ENCODE measurements at regions not wholly inside any gene's neighbourhood (a gene's known extent, or its start where the extent isn't known, plus 50 kb on each side); places are given as distances from the start of the nearest gene placed in this dataset.

DNA sequence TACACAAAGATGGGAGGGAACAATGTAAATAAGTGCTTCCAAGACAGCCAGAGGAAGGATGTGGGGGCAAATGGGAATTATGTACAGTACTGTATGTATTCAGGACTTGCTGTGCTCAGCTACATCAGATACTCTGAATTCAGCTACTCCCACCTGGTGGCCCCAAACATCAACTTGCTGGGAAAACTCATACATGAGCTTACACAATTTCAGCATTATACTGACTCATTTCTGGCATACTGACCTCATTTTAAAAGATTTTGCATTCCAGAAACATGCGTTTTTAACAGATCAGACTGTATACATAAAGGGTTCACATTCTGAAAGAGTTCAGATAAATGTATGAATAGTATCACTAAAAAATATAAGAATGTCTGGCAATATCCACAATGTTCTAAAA is 59.7 kb downstream of the GPX5 start:
- peaks cover 8% of the 10 kb centered on the region for H3K36me3 Mint-ChIP-seq (ENCODE audit: low read depth)
- H3K27me3 Mint-ChIP-seq = peaks cover 52% of the 10 kb centered on the region
- no peak overlapping the region for H3K4me3 Mint-ChIP-seq
- H3K9me3 Mint-ChIP-seq = peaks cover 13% of the 10 kb centered on the region
- DNase-seq (no peak), ATAC-seq (no peak)
- peaks cover 34% of the 10 kb centered on the region for H3K4me1 Mint-ChIP-seq
- H3K27ac Mint-ChIP-seq = no peak overlapping the region

- peaks cover 8% of the 10 kb centered on the region for H3K36me3 Mint-ChIP-seq (ENCODE audit: low read depth)
- peaks cover 62% of the 10 kb centered on the region for H3K27me3 Mint-ChIP-seq
- ATAC-seq (no peak), DNase-seq (no peak)
- H3K4me1 Mint-ChIP-seq = peaks cover 34% of the 10 kb centered on the region
- H3K4me3 Mint-ChIP-seq = peak overlapping the region; percentile 86
- H3K27ac Mint-ChIP-seq = peak overlapping the region; percentile 33
- H3K9me3 Mint-ChIP-seq = peaks cover 14% of the 10 kb centered on the region
Observed at GRCh38 chr6:28586324-28586723, 60.6 kb downstream of the GPX5 start.

- H3K27ac Mint-ChIP-seq = peak overlapping the region; percentile 33
- H3K27me3 Mint-ChIP-seq = peaks cover 70% of the 10 kb centered on the region
- ATAC-seq (peak; percentile 73), DNase-seq (peak; percentile 58)
- peaks cover 14% of the 10 kb centered on the region for H3K9me3 Mint-ChIP-seq
- H3K4me3 Mint-ChIP-seq = peak overlapping the region; percentile 86
- H3K36me3 Mint-ChIP-seq (ENCODE audit: low read depth) = peaks cover 8% of the 10 kb centered on the region
- H3K4me1 Mint-ChIP-seq = peaks cover 34% of the 10 kb centered on the region
Observed at GRCh38 chr6:28586962-28587745, 61.5 kb downstream of the GPX5 start.

DNA sequence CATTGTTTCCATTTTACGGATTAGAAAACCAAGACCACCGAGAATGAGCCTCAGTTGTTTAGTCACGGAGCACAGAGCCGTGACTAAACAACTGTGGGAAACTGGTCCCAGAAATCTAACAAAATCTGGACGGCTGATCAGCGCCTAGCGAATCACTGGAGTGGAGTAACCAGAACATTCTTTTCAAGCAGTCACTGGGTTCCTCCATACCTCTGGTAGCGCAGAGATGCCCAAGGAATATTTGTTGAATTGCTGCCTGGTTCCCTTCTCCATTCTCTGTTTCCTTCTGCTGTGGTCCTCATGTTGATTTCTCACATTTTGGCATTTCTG is 62.0 kb downstream of the GPX5 start:
- H3K27me3 Mint-ChIP-seq = peaks cover 73% of the 10 kb centered on the region
- H3K4me1 Mint-ChIP-seq = peaks cover 34% of the 10 kb centered on the region
- H3K36me3 Mint-ChIP-seq (ENCODE audit: low read depth) = peaks cover 8% of the 10 kb centered on the region
- ATAC-seq = no peak
- no peak overlapping the region for H3K27ac Mint-ChIP-seq
- peak overlapping the region; percentile 86 for H3K4me3 Mint-ChIP-seq
- H3K9me3 Mint-ChIP-seq = peaks cover 14% of the 10 kb centered on the region
- DNase-seq = no peak

- Mint-ChIP-seq H3K4me3 (peak overlapping the region; percentile 63), H3K27ac (peak overlapping the region; percentile 60), H3K4me1 (peaks cover 34% of the 10 kb centered on the region), H3K36me3 (ENCODE audit: low read depth) (peaks cover 8% of the 10 kb centered on the region), H3K9me3 (peaks cover 14% of the 10 kb centered on the region), H3K27me3 (peaks cover 77% of the 10 kb centered on the region)
- ATAC-seq = no peak
- DNase-seq = no peak
Observed at GRCh38 chr6:28588666-28589065, 63.0 kb downstream of the GPX5 start.

DNA sequence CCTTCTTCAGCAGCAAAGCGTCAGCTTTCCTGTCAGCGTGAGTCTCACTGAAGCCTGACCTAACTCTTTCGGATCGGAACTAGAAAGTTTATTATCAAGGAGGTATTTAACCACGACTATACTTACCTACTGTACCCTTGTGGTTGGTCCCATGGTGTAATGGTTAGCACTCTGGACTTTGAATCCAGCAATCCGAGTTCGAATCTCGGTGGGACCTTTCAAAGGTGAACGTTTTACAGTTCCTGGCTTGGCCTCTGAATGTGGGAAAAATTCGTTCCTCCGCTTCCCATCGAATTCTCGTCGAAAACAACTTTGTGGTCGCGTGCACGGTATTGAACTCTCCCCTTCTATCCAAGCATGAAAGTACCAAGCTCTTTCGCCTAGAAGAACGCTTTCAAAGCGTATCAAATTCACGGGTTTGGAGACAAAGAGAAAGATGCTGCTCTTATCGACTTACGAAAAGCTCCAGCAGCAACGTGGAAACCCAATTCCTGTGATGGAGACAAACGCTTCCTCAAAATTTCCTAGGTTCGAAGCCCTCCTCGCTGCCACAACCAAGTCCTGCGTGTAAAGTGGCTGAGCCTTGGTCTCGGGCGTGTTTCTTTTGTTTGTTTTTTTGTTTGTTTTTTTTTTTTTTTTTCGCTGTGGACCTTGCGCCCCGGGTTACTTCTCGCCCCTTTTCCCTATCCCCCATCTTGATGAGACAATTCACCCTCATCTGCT is 63.7 kb downstream of the GPX5 start:
- peak; percentile 67 for DNase-seq

GRCh38 chr6:28589957-28590349 is 64.3 kb downstream of the GPX5 start:
- Mint-ChIP-seq H3K27ac (no peak overlapping the region), H3K4me3 (peak overlapping the region; percentile 51), H3K36me3 (ENCODE audit: low read depth) (peaks cover 8% of the 10 kb centered on the region), H3K4me1 (peaks cover 34% of the 10 kb centered on the region), H3K9me3 (peaks cover 18% of the 10 kb centered on the region), H3K27me3 (peaks cover 78% of the 10 kb centered on the region)
- no peak for ATAC-seq
- DNase-seq = no peak

More for the DNA sequence above, 63.7 kb downstream of the GPX5 start:
- Mint-ChIP-seq H3K4me3 (peak overlapping the region; percentile 63), H3K36me3 (ENCODE audit: low read depth) (peaks cover 8% of the 10 kb centered on the region), H3K27me3 (peaks cover 77% of the 10 kb centered on the region), H3K9me3 (peaks cover 14% of the 10 kb centered on the region), H3K27ac (peak overlapping the region; percentile 60), H3K4me1 (peaks cover 34% of the 10 kb centered on the region)
- ATAC-seq = peak; percentile 75

- Mint-ChIP-seq H3K4me1 (peaks cover 4% of the 10 kb centered on the region), H3K36me3 (ENCODE audit: low read depth) (no peaks in the 10 kb centered on the region), H3K27ac (peak overlapping the region; percentile 52), H3K27me3 (peaks cover 47% of the 10 kb centered on the region), H3K4me3 (peak overlapping the region; percentile 46), H3K9me3 (peaks cover 15% of the 10 kb centered on the region)
- peak; percentile 86 for ATAC-seq
- DNase-seq = peak; percentile 61
Observed at GRCh38 chr6:28597217-28597835, 71.6 kb downstream of the GPX5 start.

GRCh38 chr6:28597924-28598722 is 72.4 kb downstream of the GPX5 start:
- no peak for ATAC-seq
- peak overlapping the region; percentile 46 for H3K4me3 Mint-ChIP-seq
- H3K27ac Mint-ChIP-seq = no peak overlapping the region
- peaks cover 41% of the 10 kb centered on the region for H3K27me3 Mint-ChIP-seq
- H3K36me3 Mint-ChIP-seq (ENCODE audit: low read depth) = no peaks in the 10 kb centered on the region
- H3K4me1 Mint-ChIP-seq = peaks cover 4% of the 10 kb centered on the region
- DNase-seq = no peak
- H3K9me3 Mint-ChIP-seq = peaks cover 15% of the 10 kb centered on the region

DNA sequence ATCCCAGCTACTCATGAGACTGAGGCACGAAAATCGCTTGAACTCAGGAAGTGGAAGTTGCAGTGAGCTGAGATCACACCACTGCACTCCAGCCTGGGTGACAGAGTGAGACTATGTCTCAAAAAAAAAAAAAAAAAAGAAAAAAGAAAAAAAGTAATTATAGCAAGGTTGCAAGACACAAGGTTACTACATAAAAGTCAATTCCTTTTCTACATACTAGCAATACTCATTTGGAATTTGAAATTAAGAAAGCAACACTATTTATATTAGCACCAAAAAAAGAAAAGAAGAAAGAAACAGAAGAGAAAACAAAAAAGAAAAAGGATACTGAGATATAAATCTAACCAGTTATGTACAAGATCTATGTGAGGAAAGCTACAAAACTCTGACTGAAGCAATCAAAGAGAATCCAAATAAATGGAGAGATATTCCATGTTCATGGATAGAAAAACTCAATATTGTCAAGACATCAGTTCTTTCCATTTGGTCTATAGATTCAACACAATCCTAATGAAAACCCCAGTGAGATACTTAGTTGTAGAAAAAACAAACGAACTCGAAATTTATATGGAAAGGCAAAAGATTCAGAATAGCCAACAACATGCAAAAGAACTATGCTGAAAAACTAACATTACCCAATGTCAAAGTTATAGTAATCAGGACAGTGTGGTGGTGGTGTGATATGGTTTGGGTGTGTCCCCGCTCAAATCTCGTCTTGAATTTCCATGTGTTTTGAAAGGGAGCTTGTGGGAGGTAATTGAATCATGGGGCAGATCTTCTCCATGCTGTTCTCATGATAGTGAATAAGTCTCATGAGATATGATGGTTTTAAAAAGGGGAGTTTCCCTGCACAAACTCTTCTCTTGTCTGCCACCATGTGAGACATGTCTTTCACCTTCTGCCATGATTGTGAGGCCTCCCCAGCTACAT is 73.3 kb downstream of the GPX5 start:
- H3K27me3 Mint-ChIP-seq = peaks cover 43% of the 10 kb centered on the region

GRCh38 chr6:28600245-28600644 is 74.6 kb downstream of the GPX5 start:
- Mint-ChIP-seq H3K27ac (no peak overlapping the region), H3K9me3 (peaks cover 10% of the 10 kb centered on the region), H3K4me1 (peaks cover 4% of the 10 kb centered on the region), H3K27me3 (peaks cover 44% of the 10 kb centered on the region), H3K4me3 (no peak overlapping the region), H3K36me3 (ENCODE audit: low read depth) (no peaks in the 10 kb centered on the region)
- DNase-seq = no peak
- ATAC-seq = no peak

More for the DNA sequence above, 73.3 kb downstream of the GPX5 start:
- DNase-seq = no peak
- ATAC-seq = no peak
- Mint-ChIP-seq H3K36me3 (ENCODE audit: low read depth) (no peaks in the 10 kb centered on the region), H3K4me3 (no peak overlapping the region), H3K9me3 (peaks cover 15% of the 10 kb centered on the region), H3K27ac (no peak overlapping the region), H3K4me1 (peaks cover 4% of the 10 kb centered on the region)

DNA sequence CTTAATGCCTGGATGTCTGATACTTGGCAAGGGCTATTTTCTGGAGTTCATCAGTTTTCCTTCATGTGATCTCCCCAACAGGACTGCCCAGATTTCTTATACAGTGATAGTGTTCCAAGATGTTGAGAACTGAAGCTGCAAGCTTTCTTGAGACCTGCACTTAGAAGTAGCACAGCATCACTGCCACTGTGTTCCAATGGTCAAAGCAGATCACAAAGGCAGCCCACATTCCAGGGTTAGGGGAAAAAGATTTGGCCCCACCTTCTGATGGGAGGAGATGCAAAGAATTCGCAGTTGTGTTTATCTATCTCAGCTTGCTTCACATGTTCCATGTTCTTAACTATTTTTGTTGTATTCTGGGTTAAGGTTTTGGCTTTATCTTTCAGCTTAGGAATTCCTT is 78.2 kb downstream of the GPX5 start:
- no peak overlapping the region for H3K27ac Mint-ChIP-seq

More for the DNA sequence above, 78.2 kb downstream of the GPX5 start:
- Mint-ChIP-seq H3K36me3 (ENCODE audit: low read depth) (peaks cover 4% of the 10 kb centered on the region), H3K4me1 (peaks cover 10% of the 10 kb centered on the region), H3K9me3 (peaks cover 6% of the 10 kb centered on the region), H3K4me3 (no peak overlapping the region), H3K27me3 (peaks cover 54% of the 10 kb centered on the region)
- ATAC-seq = no peak
- DNase-seq = no peak
